ENCODE measurements at regions not wholly inside any gene's neighbourhood (a gene's known extent, or its start where the extent isn't known, plus 50 kb on each side); places are given as distances from the start of the nearest gene placed in this dataset.

- TF ChIP-seq CTCF (conservative IDR thresholded peaks at IDR 0.05; ENCODE audit: low read depth, low read length) (no peak), POLR2A (IDR thresholded peaks at IDR 0.05; ENCODE audit: low read depth, low read length) (no peak), FOS (IDR thresholded peaks at IDR 0.05; ENCODE audit: low read depth, low read length) (no peak), MAFK (IDR thresholded peaks at IDR 0.05; ENCODE audit: low read depth, low read length) (no peak), CHD1 (IDR thresholded peaks at IDR 0.05; ENCODE audit: low read depth, low read length) (no peak), RFX5 (IDR thresholded peaks at IDR 0.05; ENCODE audit: low read depth, low read length) (no peak), USF2 (IDR thresholded peaks at IDR 0.05; ENCODE audit: low read depth, low read length) (no peak), RCOR1 (IDR thresholded peaks at IDR 0.05; ENCODE audit: insufficient replicate concordance, low read length) (no peak), CEBPB (IDR thresholded peaks at IDR 0.05; ENCODE audit: low read depth, low read length) (no peak), RAD21 (IDR thresholded peaks at IDR 0.05; ENCODE audit: low read length) (no peak), MXI1 (IDR thresholded peaks at IDR 0.05; ENCODE audit: borderline replicate concordance, low read depth, low read length) (no peak)
Observed at GRCh38 chr13:91162180-91162579, 185.3 kb upstream of the MIR17HG start.

Measured in IMR-90 (cell line).